ENCODE measurements at regions not wholly inside any gene's neighbourhood (a gene's known extent, or its start where the extent isn't known, plus 50 kb on each side); places are given as distances from the start of the nearest gene placed in this dataset.

DNA sequence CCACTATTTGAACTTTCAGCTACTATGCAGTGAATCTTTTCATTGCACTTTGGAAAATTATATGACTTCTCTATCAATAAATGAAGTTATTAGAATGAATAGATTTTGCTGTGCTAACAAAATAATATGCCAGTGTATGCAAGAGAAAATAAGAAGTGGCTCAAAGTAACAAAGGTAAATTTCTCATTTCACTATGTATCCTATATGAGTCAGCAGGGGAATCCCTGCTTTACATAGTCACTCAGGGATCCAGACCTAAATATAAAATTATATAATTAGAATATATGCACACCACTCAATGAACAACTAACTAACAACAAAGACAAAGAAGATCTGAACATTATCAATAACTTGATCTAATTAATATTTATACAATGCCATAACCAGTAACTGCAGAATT lies 390.8 kb upstream of the IRAK1BP1 start:
- TF ChIP-seq, protein P1, sequence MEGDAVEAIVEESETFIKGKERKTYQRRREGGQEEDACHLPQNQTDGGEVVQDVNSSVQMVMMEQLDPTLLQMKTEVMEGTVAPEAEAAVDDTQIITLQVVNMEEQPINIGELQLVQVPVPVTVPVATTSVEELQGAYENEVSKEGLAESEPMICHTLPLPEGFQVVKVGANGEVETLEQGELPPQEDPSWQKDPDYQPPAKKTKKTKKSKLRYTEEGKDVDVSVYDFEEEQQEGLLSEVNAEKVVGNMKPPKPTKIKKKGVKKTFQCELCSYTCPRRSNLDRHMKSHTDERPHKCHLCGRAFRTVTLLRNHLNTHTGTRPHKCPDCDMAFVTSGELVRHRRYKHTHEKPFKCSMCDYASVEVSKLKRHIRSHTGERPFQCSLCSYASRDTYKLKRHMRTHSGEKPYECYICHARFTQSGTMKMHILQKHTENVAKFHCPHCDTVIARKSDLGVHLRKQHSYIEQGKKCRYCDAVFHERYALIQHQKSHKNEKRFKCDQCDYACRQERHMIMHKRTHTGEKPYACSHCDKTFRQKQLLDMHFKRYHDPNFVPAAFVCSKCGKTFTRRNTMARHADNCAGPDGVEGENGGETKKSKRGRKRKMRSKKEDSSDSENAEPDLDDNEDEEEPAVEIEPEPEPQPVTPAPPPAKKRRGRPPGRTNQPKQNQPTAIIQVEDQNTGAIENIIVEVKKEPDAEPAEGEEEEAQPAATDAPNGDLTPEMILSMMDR (IDR thresholded peaks at IDR 0.05; ENCODE audit: unreplicated experiment), result no peak
- Mint-ChIP-seq H3K4me3 (no peak overlapping the region), H3K36me3 (no peaks in the 10 kb centered on the region), H3K4me1 (no peaks in the 10 kb centered on the region), H3K27ac (no peak overlapping the region), H3K9me3 (no peaks in the 10 kb centered on the region), H3K27me3 (ENCODE audit: low read depth) (no peaks in the 10 kb centered on the region)
- no peak for DNase-seq (ENCODE audit: low spot score in 2 of 2, unreplicated experiment in 2 of 2)

DNA sequence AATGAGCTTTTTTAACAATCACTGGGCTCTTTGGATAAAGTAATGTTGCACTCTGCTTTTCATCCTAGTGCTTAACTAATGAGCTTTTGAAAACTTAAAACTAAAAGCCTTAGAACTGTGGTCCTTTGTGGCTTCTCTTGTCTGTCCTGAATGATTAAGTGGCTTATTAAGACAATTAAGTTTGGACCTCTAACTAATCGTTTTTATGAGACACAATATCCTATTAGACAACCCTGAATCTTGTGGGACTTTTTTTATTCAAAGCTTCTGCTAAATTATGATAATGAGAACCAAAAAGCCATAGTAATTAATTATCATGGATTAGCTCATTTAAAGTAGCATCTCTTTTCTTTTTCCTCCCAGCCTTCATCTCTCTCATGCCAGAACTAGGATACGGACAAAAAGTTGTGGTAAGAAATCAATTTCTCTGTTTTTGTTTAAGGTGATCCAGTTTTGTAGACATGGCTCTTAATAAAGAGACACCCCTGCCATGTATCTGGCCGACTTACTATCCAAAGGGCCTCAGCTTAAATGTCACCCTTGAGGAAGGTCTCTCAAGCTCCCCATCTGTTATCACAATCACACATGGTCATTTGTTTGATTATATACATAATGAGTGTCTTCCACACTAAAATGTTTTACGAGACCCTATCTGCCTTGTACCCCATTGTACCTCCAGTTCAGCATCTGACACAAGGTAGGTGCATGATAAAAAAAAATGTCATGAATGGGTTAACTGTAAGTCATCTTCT lies 384.4 kb upstream of the IRAK1BP1 start:
- DNase-seq (ENCODE audit: low spot score in 2 of 2, unreplicated experiment in 2 of 2), result no peak
- H3K9me3 Mint-ChIP-seq, result no peaks in the 10 kb centered on the region
- no peaks in the 10 kb centered on the region for H3K4me1 Mint-ChIP-seq
- TF ChIP-seq, protein P1 (IDR thresholded peaks at IDR 0.05; ENCODE audit: unreplicated experiment), result no peak
- peaks cover 3% of the 10 kb centered on the region for H3K27me3 Mint-ChIP-seq (ENCODE audit: low read depth)
- no peaks in the 10 kb centered on the region for H3K36me3 Mint-ChIP-seq
- no peak overlapping the region for H3K27ac Mint-ChIP-seq
- no peak overlapping the region for H3K4me3 Mint-ChIP-seq

DNA sequence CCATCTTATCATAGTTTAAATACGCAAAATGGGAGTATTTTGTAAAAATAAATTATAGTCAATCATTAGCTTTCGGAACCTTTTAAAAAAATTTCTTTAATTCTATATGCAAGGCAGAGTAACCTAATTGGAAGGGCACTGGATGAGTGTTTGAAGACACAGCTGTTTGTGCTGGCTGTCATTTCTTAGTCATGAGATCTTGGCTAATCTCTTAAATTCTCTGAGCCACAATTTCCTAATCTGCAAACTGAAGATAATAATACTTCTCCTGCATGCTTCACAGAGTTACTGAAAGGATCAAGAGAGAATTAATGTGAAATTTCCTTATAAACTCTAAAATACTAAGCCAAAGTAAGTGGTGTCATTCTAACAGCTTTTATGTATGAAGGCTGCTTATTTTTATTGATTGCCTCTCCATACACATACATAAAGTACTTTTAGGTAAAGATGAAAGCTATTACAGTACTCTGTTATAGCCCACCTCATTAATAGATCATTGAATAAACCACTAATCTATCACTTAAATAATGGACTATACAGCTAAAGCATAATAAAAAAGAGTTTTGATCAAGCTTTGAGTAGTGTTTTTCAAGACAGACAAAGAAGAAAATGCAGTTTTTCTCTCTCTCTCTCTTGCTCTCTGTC lies 383.7 kb upstream of the IRAK1BP1 start:
- Mint-ChIP-seq H3K36me3 (no peaks in the 10 kb centered on the region), H3K4me1 (no peaks in the 10 kb centered on the region), H3K27me3 (ENCODE audit: low read depth) (peaks cover 3% of the 10 kb centered on the region), H3K27ac (no peak overlapping the region), H3K9me3 (no peaks in the 10 kb centered on the region), H3K4me3 (no peak overlapping the region)
- no peak for DNase-seq (ENCODE audit: low spot score in 2 of 2, unreplicated experiment in 2 of 2)
- TF ChIP-seq, protein P1 (IDR thresholded peaks at IDR 0.05; ENCODE audit: unreplicated experiment), result no peak

DNA sequence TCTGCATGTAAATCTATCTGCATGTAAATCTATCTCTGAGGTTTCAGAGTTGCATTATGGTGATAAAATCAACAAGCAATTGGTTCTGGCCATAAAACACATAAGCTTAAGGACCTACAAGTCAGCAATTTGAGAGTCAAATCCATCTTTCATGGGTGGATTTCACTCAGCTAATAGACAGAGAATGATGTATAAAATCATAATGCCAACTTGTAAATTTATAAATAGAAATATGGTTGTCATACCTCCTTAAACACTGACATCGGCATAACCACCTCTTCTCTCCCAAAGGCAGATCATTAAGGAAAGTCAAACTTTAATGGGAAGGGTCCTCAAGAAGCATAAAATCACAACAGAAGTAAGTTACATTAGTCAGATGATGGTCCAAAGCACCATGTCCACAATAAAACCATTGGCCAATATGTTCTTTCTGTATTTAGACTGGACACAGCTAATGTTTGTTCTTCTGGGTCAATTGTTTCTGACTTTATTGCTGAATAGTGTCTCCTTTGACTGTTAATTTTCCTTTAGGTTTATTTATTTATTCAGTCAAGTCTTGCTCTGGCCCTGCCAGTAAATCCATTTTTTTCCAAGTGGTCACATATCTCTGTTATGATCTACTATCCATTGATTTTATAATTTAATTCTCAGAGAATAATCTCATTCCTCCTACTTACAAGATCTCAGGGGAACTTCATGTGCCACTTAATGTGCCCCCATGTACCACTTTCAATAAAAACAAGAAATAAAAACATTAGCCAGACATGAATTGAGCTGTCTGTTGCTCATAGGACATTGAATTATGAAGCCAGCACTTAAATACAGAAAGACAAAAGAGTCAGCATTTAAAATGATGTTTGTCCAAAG lies 382.9 kb upstream of the IRAK1BP1 start:
- Mint-ChIP-seq H3K4me1 (no peaks in the 10 kb centered on the region), H3K9me3 (no peaks in the 10 kb centered on the region), H3K4me3 (no peak overlapping the region), H3K27ac (no peak overlapping the region), H3K27me3 (ENCODE audit: low read depth) (peaks cover 3% of the 10 kb centered on the region), H3K36me3 (no peaks in the 10 kb centered on the region)
- no peak for DNase-seq (ENCODE audit: low spot score in 2 of 2, unreplicated experiment in 2 of 2)
- TF ChIP-seq, protein P1 (IDR thresholded peaks at IDR 0.05; ENCODE audit: unreplicated experiment), result no peak

DNA sequence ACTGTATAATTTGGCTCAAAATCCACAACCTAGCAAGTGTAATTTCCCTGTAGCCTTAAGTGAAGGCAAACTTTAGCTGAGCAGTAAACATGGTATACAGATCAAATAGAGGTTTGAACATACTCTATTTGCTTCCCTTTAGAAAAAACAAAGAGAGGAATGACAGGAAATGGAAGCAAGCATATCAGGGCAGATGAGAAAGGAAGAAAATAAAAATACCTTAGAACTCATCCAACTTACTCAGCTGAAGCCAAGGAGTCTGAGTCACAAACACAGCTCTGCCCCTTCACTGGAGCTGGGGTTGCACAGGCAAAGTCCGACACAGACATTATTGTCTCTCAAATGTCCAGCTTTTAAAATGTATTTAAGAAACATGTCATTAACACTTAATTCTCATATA lies 379.9 kb upstream of the IRAK1BP1 start:
- no peaks in the 10 kb centered on the region for H3K9me3 Mint-ChIP-seq
- H3K27ac Mint-ChIP-seq, result no peak overlapping the region
- no peaks in the 10 kb centered on the region for H3K36me3 Mint-ChIP-seq
- peaks cover 3% of the 10 kb centered on the region for H3K27me3 Mint-ChIP-seq (ENCODE audit: low read depth)
- TF ChIP-seq, protein P1 (IDR thresholded peaks at IDR 0.05; ENCODE audit: unreplicated experiment), result no peak
- no peak for DNase-seq (ENCODE audit: low spot score in 2 of 2, unreplicated experiment in 2 of 2)
- H3K4me3 Mint-ChIP-seq, result no peak overlapping the region
- no peaks in the 10 kb centered on the region for H3K4me1 Mint-ChIP-seq

Measured in mesothelial cell of epicardium (in vitro differentiated cells).